MCF 10A (cell line): ENCODE measurements at regions not wholly inside any gene's neighbourhood (a gene's known extent, or its start where the extent isn't known, plus 50 kb on each side); places are given as distances from the start of the nearest gene placed in this dataset.

ENCODE experiments used
- BruUV-seq: library from RNA; stranded (reverse); fragments of 400-500 nt; replicated peaks from 2 replicates; lab custom pipeline; 2021; lab: Mats Ljungman, UMichigan
- CTCF ChIA-PET: fragments of 300-600 bp; sonication (Branson Sonifier 250); formaldehyde crosslinking; extraction: SDS; loops from one replicate; lab custom pipeline; 2021; ENCODE audit warnings: antibody characterized with exemption, inconsistent platforms; lab: Yijun Ruan, JAX
- POLR2A ChIA-PET: fragments of 300-600, 350-650 bp; sonication (Branson Sonifier 250); formaldehyde crosslinking; extraction: SDS; loops from one replicate; lab custom pipeline; 2020; ENCODE audit warnings: antibody characterized with exemption, inconsistent platforms; lab: Yijun Ruan, JAX
- DNase-seq: peaks from one replicate; pipeline ENCODE4 v3.0.0-alpha.2; 2018; ENCODE audit not compliant: unreplicated experiment
- H3K27ac Mint-ChIP-seq: one replicate; pipeline ENCODE4 v1.8.0; 2022; ENCODE audit warnings: mild to moderate bottlenecking, low read depth, mixed read lengths; ENCODE audit not compliant: unreplicated experiment
- H3K27me3 Mint-ChIP-seq: one replicate; pipeline ENCODE4 v1.8.0; 2022; ENCODE audit warnings: mixed read lengths; ENCODE audit not compliant: insufficient read depth, unreplicated experiment
- H3K36me3 Mint-ChIP-seq: one replicate; pipeline ENCODE4 v1.8.0; 2022; ENCODE audit warnings: mild to moderate bottlenecking, moderate library complexity, mixed read lengths; ENCODE audit not compliant: insufficient read depth, unreplicated experiment
- H3K4me1 Mint-ChIP-seq: one replicate; pipeline ENCODE4 v1.8.0; 2022; ENCODE audit warnings: mixed read lengths; ENCODE audit not compliant: insufficient read depth, unreplicated experiment
- H3K4me3 Mint-ChIP-seq: one replicate; pipeline ENCODE4 v1.8.0; 2022; ENCODE audit warnings: mild to moderate bottlenecking, moderate library complexity, mixed read lengths; ENCODE audit not compliant: unreplicated experiment
- H3K9me3 Mint-ChIP-seq: one replicate; pipeline ENCODE4 v1.8.0; 2022; ENCODE audit warnings: mixed read lengths; ENCODE audit not compliant: unreplicated experiment
- intact Hi-C: fragments of 100-400 bp; cut with micrococcal nuclease; formaldehyde crosslinking; loops from 2 replicates; pipeline ENCODE4 v1.14.1; 2022
- TF ChIP-seq, protein P1 (sequence below): fragments of 200-600 bp; IDR thresholded peaks from one replicate; pipeline ENCODE4 v1.8.0; 2022; ENCODE audit warnings: antibody characterized with exemption, mild to moderate bottlenecking; ENCODE audit not compliant: unreplicated experiment

GRCh38 chr7:22653951-22654350 is 73.0 kb upstream of the IL6 start:
- no peak overlapping the region for H3K4me3 Mint-ChIP-seq

DNA sequence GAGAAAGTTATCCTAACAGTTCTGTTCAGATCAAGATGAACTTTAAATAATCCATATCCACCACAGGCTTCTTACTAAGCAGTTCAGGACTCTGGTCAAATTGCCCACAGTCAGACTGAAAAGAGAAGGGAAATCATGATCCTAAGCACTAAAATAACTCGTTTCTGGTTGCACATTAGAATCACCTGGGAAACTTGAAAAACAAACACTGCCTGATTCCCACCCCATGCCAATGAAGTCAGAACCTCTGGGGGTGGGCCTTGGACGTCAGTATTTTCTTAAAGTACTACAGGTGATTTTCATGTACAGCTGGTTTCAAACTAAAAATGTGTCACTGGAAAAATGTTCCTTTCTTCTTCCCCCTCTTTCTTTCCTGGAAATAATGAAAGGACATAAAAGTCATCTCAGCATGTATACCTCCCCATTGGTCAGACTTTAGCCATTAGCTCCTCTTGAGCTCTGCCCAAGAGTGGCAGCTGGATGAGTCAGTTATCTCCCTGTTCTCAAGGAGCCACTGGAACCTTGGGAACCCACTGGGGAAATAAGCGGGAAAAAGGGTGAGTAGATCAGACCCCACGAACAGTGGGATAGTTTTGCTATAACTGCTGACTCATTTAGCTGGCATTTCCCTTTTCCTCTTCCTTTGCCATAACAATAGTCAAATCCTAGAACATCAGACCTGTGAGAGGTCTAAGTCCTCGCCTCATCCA is 75.3 kb upstream of the IL6 start:
- no TSS peak for BruUV-seq
- Mint-ChIP-seq H3K4me1 (peaks cover 11% of the 10 kb centered on the region), H3K9me3 (peaks cover 16% of the 10 kb centered on the region), H3K27me3 (no peaks in the 10 kb centered on the region), H3K27ac (no peak overlapping the region), H3K36me3 (no peaks in the 10 kb centered on the region), H3K4me3 (no peak overlapping the region)
- ChIA-PET CTCF (interaction anchor here (1.3 kb wide), 1 partner anchor 10 kb away, joined by 5 read pairs; no protein-coding TSS in a partner anchor), POLR2A (no interaction called here)
- intact Hi-C loops = no loop called here
- TF ChIP-seq, protein P1, sequence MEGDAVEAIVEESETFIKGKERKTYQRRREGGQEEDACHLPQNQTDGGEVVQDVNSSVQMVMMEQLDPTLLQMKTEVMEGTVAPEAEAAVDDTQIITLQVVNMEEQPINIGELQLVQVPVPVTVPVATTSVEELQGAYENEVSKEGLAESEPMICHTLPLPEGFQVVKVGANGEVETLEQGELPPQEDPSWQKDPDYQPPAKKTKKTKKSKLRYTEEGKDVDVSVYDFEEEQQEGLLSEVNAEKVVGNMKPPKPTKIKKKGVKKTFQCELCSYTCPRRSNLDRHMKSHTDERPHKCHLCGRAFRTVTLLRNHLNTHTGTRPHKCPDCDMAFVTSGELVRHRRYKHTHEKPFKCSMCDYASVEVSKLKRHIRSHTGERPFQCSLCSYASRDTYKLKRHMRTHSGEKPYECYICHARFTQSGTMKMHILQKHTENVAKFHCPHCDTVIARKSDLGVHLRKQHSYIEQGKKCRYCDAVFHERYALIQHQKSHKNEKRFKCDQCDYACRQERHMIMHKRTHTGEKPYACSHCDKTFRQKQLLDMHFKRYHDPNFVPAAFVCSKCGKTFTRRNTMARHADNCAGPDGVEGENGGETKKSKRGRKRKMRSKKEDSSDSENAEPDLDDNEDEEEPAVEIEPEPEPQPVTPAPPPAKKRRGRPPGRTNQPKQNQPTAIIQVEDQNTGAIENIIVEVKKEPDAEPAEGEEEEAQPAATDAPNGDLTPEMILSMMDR = no peak
- peak; percentile 58 for DNase-seq

More at GRCh38 chr7:22653951-22654350, 73.0 kb upstream of the IL6 start:
- intact Hi-C loops = no loop called here
- Mint-ChIP-seq H3K27ac (no peak overlapping the region), H3K9me3 (peaks cover 9% of the 10 kb centered on the region), H3K27me3 (no peaks in the 10 kb centered on the region), H3K36me3 (no peaks in the 10 kb centered on the region), H3K4me1 (peaks cover 11% of the 10 kb centered on the region)
- ChIA-PET CTCF (no interaction called here), POLR2A (interaction anchor here (0.5 kb wide), 1 partner anchor 361 kb away, joined by 3 read pairs; no protein-coding TSS in a partner anchor)
- TF ChIP-seq, protein P1 = no peak
- peak; percentile 49 for DNase-seq
- BruUV-seq = no TSS peak

DNA sequence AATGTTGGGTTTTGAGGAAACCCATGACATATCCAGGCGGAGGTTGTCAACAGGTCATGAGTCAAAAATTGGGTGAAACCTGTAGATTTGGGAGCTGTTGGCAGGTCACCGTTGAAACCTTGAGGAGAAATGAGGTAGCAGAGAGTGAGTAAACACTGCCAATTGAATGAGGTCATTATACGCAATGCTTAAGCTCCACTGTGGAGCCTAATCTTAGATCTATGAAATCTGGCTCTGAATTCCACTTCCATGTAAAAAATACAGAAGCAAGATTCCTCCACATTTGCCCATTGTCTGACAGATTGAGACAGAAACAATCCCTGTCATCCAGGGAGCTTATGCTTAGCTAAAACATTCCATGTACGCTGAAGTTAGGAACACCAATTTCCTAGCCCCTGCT is 76.0 kb upstream of the IL6 start:
- H3K27ac Mint-ChIP-seq = no peak overlapping the region
- peaks cover 11% of the 10 kb centered on the region for H3K4me1 Mint-ChIP-seq
- intact Hi-C loops = no loop called here
- no peaks in the 10 kb centered on the region for H3K36me3 Mint-ChIP-seq
- CTCF ChIA-PET = interaction anchor here (1.0 to 1.3 kb wide), 2 partner anchors 10 to 91 kb away, joined by 3 to 5 read pairs; no protein-coding TSS in a partner anchor
- TF ChIP-seq, protein P1 = no peak
- no peak overlapping the region for H3K4me3 Mint-ChIP-seq
- no peaks in the 10 kb centered on the region for H3K27me3 Mint-ChIP-seq
- H3K9me3 Mint-ChIP-seq = peaks cover 16% of the 10 kb centered on the region
- POLR2A ChIA-PET = no interaction called here
- DNase-seq = no peak
- no TSS peak for BruUV-seq

- intact Hi-C loops = no loop called here
- BruUV-seq = no TSS peak
- POLR2A ChIA-PET = no interaction called here
Measured at GRCh38 chr7:22649686-22650085, 77.3 kb upstream of the IL6 start.

More at GRCh38 chr7:22649686-22650085, 77.3 kb upstream of the IL6 start:
- H3K27ac Mint-ChIP-seq = no peak overlapping the region
- TF ChIP-seq, protein P1 = no peak
- no peak overlapping the region for H3K4me3 Mint-ChIP-seq
- no peaks in the 10 kb centered on the region for H3K36me3 Mint-ChIP-seq
- CTCF ChIA-PET = no interaction called here
- no peaks in the 10 kb centered on the region for H3K27me3 Mint-ChIP-seq
- peaks cover 11% of the 10 kb centered on the region for H3K4me1 Mint-ChIP-seq
- no peak for DNase-seq
- peaks cover 16% of the 10 kb centered on the region for H3K9me3 Mint-ChIP-seq
